Omental fat pad (tissue), 3 donors: ENCODE measurements at regions not wholly inside any gene's neighbourhood (a gene's known extent, or its start where the extent isn't known, plus 50 kb on each side); places are given as distances from the start of the nearest gene placed in this dataset.

Experiments used
- ATAC-seq: fragments of 150-250 bp; one replicate; pipeline ENCODE4 v1.9.1; 2016; ENCODE audit warnings: mild to moderate bottlenecking, moderate library complexity; ENCODE audit not compliant: low FRiP score
- DNase-seq: peaks from one replicate; pipeline ENCODE4 v3.0.0-alpha.2; 2019; ENCODE audit warnings: low spot score
- TF ChIP-seq, protein P1 (sequence below), 3 donors: fragments of 450-650 bp; IDR thresholded peaks; one replicate each; pipeline ENCODE4 v1.5.1; 2016 to 2017; ENCODE audit warnings: antibody characterized with exemption in 3 of 3, mild to moderate bottlenecking in 3 of 3, moderate library complexity in 2 of 3

DNA sequence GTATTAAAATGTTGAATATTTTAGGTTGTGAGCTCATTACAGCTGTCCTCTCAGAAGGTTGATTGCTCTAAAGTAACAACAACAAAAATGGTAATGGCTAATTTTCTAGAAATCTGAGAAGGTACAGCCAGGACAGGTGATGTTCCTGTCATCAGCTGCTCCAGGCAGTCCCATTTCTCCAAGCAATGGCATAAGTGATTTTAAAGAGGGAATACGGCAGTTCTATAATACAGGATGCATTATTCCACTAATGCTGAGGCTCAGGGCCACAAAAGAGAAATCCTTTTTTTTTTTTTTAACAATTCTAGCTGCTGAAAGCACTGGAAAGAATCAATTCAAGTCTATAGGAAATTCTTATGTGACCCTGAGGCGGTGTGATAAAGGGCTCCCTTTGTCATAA, 199.9 kb downstream of the PMAIP1 start:
- DNase-seq (no peak), ATAC-seq (no peak)
- TF ChIP-seq, protein P1, sequence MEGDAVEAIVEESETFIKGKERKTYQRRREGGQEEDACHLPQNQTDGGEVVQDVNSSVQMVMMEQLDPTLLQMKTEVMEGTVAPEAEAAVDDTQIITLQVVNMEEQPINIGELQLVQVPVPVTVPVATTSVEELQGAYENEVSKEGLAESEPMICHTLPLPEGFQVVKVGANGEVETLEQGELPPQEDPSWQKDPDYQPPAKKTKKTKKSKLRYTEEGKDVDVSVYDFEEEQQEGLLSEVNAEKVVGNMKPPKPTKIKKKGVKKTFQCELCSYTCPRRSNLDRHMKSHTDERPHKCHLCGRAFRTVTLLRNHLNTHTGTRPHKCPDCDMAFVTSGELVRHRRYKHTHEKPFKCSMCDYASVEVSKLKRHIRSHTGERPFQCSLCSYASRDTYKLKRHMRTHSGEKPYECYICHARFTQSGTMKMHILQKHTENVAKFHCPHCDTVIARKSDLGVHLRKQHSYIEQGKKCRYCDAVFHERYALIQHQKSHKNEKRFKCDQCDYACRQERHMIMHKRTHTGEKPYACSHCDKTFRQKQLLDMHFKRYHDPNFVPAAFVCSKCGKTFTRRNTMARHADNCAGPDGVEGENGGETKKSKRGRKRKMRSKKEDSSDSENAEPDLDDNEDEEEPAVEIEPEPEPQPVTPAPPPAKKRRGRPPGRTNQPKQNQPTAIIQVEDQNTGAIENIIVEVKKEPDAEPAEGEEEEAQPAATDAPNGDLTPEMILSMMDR (IDR thresholded peaks at IDR 0.05): no peak

GRCh38 chr18:60096428-60096827, 196.6 kb downstream of the PMAIP1 start:
- TF ChIP-seq, protein P1 (IDR thresholded peaks at IDR 0.05): no peak
- ATAC-seq (no peak), DNase-seq (no peak)

DNA sequence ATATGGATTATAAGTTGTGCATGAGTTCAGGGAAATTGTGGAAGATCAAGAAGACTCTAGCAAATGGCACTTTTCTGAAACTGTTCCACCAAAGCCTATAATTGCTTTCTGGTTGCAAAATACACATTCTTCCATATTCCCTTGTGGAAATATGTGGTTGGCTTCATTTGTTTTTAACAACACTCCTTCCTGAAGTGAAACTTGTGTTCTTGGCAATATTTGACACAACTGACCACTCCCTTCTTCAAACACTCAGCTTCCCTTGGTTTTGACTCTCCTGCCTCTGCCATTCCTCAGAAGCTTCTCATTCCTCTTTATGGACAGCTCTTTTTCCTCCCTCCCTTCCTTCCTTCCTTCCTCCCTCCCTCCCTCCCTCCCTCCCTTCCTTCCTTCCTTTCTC, 192.3 kb downstream of the PMAIP1 start:
- TF ChIP-seq, protein P1 (IDR thresholded peaks at IDR 0.05): no peak
- no peak for DNase-seq
- no peak for ATAC-seq

- no peak for DNase-seq
- ATAC-seq: no peak
- TF ChIP-seq, protein P1 (IDR thresholded peaks at IDR 0.05): no peak
Observed at GRCh38 chr18:60090170-60090569, 190.4 kb downstream of the PMAIP1 start.

DNA sequence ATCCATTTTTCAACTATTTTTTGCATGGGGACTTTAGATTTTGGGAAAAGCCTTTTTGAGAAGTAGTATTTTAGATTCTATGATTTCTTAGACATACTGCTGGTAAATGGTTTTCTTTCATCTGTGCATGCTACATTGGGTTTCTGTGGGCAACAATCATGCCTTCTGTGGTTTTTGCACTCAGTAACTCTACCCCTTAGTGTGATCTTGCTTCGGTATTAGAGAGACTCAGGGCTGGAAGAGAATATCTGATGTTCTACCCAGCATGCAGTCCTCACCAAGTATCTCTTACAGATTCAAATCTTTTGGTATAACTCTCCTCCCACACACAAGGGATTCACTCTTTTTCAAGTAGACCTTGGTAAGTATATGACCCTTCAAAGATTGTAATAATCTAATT, 183.0 kb downstream of the PMAIP1 start:
- TF ChIP-seq, protein P1 (IDR thresholded peaks at IDR 0.05): no peak
- no peak for DNase-seq
- no peak for ATAC-seq

- TF ChIP-seq, protein P1 (IDR thresholded peaks at IDR 0.05): no peak
- DNase-seq (no peak), ATAC-seq (no peak)
Observed at GRCh38 chr18:60082282-60082681, 182.5 kb downstream of the PMAIP1 start.

DNA sequence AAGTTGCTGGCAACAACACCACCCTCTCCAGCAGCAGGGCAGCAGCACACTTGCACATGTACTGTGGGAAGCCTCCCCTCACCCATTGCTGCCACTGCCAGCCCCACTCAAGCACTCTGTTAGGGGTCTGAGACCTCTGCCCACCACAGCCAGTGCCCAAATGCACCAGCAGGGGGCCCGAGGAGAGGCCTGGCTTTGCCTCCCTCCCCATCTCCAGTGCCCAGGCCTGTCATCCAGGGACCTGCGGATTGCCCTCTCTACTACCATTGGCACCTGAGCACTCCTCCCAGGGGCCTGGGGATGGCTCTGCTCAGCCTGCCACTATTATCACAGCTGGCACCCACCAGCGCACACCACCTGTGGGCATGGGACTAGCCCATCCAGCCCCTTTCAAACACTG, 175.7 kb downstream of the PMAIP1 start:
- no peak for DNase-seq
- ATAC-seq: no peak
- TF ChIP-seq, protein P1 (IDR thresholded peaks at IDR 0.05): no peak
